ENCODE measurements at regions not wholly inside any gene's neighbourhood (a gene's known extent, or its start where the extent isn't known, plus 50 kb on each side); places are given as distances from the start of the nearest gene placed in this dataset.

DNA sequence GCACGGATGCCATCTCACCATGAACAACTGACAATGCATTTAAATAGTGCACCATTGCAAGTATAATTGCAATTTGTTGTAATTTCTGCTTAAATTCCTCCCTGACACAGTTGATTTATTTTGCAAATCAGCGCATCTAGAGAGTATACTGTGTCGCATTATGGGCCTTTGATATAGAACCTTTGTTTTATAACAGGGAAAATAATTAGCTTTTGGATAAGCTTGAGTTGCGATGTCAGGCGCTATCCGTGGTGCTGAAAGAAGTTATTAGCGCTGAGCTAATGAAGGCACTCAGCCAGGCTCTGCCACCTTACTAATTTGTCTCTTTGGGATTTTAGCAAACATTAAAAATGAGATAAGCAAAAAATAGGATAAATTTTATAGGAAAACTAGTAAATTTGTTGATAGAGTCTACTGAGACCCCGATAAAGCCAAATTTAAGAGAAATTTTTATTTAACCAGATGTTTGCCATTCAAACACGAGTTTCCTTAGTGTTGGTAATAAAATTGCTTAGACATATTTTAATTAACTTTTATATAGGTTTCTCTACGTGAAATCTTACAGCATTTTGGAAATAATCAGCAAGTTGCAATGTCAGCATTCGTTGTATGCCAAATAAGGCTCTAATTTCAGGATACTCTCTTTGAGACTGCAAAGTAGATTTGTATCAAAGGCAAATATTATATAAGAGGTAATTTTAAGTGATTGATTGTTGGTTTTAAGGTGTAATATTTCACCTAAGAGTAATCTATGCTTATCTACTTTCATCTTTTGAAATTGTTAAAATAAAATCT is 355.5 kb downstream of the TLR4 start:
- DNase-seq (ENCODE audit: low read depth in 3 of 3), result no peak

- no peak for DNase-seq (ENCODE audit: low read depth in 3 of 3)
These were observed 379.0 kb downstream of the TLR4 start for GRCh38 chr9:118083161-118083560.

GRCh38 chr9:118088090-118088489 is 383.9 kb downstream of the TLR4 start:
- DNase-seq (ENCODE audit: low read depth in 3 of 3), result no peak

GRCh38 chr9:118091226-118091625 is 387.0 kb downstream of the TLR4 start:
- no peak for DNase-seq (ENCODE audit: low read depth in 3 of 3)

DNA sequence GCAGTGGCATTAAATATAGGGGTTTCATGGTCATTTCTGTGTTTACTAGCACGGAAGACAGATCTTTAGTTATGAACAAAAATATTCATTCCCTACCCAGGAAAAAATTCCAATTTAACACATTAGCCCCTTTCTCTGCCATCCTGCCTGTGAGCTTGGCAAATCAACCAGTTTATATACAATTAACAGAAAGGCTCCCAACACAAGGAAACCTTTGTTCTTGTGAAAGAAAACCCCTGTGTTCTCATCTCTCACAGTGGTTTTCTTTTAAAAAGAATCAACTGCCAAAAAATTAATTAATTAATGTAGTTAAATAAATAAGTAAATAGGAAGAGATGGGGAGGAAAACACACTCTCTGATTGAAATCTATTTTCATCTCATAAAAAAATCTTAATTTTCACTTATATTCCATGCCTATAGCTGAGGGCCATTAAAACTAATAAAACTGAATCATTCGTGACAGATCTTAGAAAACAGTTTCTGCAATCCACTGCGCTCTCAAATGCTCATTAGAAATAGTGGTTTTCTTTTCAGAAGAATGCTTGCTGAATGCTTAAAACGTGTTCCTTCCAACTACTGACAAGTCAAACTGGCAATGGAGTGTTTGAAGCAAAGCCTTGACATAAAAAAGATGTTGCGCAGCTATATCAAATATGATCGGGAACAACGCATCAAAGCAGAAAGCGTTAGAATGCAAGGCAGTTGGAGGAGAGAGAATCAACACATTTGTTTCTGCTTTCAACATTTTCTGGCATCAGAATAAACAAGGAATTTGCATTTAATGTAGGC is 387.7 kb downstream of the TLR4 start:
- DNase-seq (ENCODE audit: low read depth in 3 of 3), result no peak

DNA sequence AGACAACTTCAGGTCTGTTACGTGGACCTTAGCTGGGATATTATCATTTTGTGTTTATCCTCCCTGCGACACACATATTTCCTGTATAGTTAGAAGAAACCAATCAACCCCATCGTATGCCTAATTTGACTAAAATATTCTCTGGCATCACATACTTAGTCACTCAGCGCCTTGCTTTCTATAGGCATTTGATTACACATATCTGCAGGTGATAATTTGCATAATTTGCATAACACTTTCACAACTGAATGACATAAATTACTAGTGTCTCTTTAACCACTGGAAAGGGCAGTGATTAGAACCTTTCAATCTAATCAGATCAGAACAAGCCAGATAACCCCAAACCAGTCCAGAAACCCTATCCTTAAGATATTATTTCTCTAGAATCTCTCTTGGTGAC is 390.2 kb downstream of the TLR4 start:
- no peak for DNase-seq (ENCODE audit: low read depth in 3 of 3)

- no peak for DNase-seq (ENCODE audit: low read depth in 3 of 3)
These were observed 396.6 kb downstream of the TLR4 start for GRCh38 chr9:118100529-118101419.

- DNase-seq (ENCODE audit: low read depth in 3 of 3), result no peak
These were observed 400.2 kb downstream of the TLR4 start for GRCh38 chr9:118104363-118104762.

DNA sequence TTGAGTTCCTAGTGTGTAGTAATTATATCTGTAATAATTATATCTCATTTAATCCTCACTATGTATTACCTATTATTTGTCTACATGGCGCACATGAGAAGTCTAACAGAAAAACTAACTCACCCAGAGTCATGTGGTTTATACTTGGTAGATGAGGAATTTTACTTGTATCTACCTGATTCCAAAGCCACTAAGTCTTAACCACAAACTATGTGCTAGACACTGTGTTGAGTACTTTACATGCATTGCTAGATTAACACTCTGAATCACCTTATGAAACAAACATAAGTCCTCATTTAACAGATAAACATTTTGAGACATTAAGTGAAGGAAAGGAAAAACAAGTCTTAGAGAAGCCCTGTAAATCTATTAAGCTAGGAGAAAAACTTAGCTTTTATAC is 404.8 kb downstream of the TLR4 start:
- DNase-seq (ENCODE audit: low read depth in 3 of 3), result no peak

GRCh38 chr9:118109542-118109941 is 405.3 kb downstream of the TLR4 start:
- no peak for DNase-seq (ENCODE audit: low read depth in 3 of 3)

DNA sequence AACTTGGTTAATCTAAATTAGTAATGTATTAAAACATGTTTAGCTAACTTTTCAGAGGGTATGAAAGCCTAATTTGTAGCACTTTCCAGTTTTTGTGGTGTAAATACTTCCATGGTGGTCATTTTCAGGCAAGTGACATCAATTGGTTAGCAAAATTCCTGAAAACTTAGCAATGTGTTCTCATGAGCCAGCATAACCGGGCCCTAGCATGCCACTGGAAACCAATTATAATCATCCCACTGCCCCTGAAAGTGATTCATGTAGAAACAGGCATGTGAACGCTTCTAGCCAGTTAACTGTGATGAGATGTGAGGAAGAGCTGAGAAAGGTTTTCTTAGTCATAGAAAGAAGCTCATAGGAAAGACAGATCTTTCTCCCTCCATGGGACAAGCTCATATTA is 417.2 kb downstream of the TLR4 start:
- DNase-seq (ENCODE audit: low read depth in 3 of 3), result no peak

DNA sequence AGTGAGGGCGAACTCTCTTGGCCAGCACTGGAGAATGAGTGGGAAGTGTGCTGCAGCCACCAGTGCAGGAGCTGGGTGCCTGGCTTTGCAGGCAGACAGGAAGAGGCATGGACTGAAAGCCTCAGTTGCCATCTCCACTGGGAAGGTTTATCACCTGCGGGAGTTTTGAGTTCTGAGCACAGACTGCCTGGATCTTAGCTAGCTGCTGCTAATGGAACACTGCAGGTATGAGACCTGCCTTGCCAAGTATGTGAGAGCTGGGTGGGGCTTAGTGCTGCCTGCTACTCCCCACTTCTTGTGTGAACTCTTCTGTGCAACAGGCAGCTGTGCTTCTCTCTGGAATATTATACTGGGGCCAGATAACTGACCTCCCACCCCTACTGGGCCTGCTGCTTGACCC is 424.1 kb downstream of the TLR4 start:
- DNase-seq (ENCODE audit: low read depth in 3 of 3), result no peak

DNA sequence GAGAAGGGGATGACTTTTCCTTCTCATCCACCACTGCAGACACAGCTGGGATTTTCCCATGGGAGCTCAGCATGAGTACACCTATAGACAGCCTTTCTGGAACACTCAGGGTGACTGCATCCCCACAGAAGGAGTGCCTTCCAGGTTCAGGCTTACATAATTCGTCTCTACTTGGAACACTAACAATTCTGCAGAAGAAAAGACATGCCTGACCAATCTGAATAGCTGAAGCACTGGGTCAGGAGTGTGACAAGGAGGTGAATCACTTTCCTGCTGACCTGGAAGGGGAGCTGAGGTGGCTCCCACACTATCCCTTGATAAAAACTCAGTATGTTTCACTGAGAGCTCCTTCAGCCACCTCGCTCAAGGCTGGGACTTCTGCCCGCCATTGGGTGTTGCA is 425.3 kb downstream of the TLR4 start:
- no peak for DNase-seq (ENCODE audit: low read depth in 3 of 3)

- DNase-seq (ENCODE audit: low read depth in 3 of 3), result no peak
These were observed 444.8 kb downstream of the TLR4 start for GRCh38 chr9:118148990-118149389.

DNA sequence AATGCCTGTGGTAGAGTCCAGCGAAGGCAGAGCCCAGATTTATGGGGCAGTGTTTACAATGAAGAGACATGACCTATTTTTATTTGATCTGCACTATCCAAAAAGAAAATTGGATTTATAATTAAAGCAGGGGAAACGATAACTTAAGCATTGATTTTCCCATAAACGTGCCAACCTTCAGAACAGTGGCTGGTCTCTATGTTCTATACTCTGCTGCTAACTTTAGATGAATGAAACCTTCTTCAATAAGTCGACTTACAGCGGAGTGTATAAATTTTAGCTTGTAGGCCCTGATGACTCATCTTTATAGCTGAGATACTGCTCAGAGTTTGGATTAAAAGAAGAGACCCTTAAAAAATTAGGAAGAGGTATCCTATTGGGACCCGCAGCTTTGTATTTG is 452.6 kb downstream of the TLR4 start:
- no peak for DNase-seq (ENCODE audit: low read depth in 3 of 3)

DNA sequence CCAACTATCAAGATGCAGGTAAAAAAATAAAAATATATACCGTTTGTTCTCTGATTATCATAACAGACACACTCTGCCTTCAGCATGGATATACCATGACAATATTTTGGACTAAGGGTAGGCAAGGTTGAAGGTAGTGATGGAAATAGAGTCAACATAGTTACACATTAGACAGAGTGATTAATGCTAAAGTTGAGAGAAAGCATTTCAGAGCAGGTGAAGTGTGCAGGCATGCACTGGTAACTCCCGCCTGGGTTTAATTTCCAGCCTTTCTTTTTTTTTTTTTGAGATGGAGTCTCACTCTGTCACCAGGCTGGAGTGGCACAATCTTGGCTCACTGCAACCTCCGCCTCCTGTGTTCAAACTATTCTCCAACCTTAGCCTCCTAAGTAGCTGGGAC is 458.5 kb downstream of the TLR4 start:
- no peak for DNase-seq (ENCODE audit: low read depth in 3 of 3)

GRCh38 chr9:118163751-118164150 is 459.5 kb downstream of the TLR4 start:
- no peak for DNase-seq (ENCODE audit: low read depth in 3 of 3)

- DNase-seq (ENCODE audit: low read depth in 3 of 3), result no peak
These were observed 461.2 kb downstream of the TLR4 start for GRCh38 chr9:118165451-118165850.

DNA sequence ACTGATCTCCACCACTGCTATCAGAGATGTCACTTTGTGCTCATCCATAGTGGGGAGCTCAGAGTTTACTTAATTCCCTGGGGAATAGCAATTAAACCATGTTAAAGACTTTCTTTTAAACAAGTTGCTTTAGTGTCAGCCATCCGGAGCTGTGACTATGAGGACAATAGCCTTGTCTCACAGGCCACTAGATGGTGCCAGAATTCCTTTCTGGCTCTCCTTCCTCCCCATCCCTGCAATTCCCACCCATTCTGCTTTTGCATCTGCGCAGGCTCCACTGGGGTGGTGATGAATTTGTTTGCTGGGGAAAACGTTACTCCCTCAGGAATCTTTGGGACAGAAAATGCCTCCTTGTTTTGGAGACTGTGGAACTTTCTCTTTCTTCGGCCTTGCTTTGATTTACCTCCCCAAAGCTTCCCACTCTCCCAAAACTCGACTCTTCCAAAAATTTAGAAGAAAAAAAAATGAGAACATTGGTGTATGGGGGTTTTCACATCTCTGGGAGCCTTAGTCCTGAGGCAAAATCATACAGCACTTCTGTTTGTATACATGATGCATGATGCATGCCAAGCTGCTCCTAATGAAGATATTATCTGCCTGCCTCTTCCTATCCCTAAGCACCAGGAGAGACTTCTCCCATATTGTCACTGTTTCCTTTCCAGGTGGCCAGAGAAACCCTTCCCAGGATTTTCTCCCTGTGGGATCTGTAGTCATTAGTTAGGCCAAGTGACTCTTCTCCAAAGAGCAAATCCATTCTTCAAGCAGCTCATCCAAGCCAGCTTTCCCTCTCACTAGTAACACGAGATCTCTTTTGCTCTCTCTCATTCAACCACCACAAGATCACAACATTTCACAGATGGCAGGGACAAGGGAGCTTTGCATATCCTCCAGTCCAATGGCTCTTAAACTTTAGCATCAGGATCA is 466.1 kb downstream of the TLR4 start:
- no peak for DNase-seq (ENCODE audit: low read depth in 3 of 3)

DNA sequence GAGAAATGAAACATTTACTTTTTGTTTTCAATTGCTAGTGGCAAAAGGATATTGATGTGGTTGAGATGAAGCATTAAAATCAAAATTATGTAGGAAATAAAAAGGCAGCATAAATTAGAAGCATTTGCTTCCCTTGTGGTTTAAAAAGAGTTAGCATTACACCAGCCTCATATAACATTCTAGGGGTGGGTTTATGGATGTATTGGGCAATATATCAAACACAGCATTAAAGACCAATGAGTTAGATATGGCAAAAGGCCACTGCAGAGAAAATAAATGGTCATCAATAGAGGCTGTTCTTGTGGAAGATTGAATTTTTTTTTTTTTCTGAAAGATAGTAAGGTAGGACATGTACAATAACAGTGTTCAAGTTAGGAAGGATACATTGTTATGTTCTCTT is 473.0 kb downstream of the TLR4 start:
- DNase-seq (ENCODE audit: low read depth in 3 of 3), result no peak

DNA sequence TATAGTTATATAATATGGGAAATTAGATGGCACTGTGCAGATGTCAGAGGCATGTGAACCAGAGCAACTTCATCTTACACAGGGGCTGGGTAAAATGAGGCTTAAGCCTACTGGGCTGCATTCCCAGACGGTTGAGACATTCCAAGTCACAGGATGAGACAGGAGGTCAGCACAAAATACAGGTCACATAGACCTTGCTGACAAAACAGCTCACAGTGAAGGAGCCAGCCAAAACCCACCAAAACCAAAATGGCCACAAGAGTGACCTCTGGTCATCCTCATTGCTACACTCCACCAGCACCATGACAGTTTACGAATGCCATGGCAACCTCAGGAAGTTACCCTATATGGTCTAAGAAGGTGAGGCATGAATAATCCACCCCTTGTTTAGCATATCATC is 479.4 kb downstream of the TLR4 start:
- DNase-seq (ENCODE audit: low read depth in 3 of 3), result no peak
